Tibial nerve (tissue), 4 donors: ENCODE measurements at regions not wholly inside any gene's neighbourhood (a gene's known extent, or its start where the extent isn't known, plus 50 kb on each side); places are given as distances from the start of the nearest gene placed in this dataset.

Experiments
- CTCF ChIP-seq, 5 experiments: fragments of 200-600 bp in 3 of 5; fragments of 450-650 bp in 2 of 5; sonication (generic) in 3 of 5; IDR thresholded peaks; one replicate each; pipeline ENCODE4 v1.5.1; 2016 to 2019; ENCODE audit warnings: antibody characterized with exemption in 5 of 5, mild to moderate bottlenecking in 3 of 5, moderate library complexity in 2 of 5
- EP300 ChIP-seq, 2 donors: sonication (generic); formaldehyde crosslinking; IDR thresholded peaks; one replicate each; pipeline ENCODE4 v1.6.1; 2017; ENCODE audit warnings: antibody characterized with exemption in 2 of 2, mild to moderate bottlenecking in 1 of 2
- POLR2A ChIP-seq, 2 donors: fragments of 450-650 bp; IDR thresholded peaks; one replicate each; pipeline ENCODE4 v1.6.1; 2017; ENCODE audit warnings: antibody characterized with exemption in 2 of 2, mild to moderate bottlenecking in 2 of 2, moderate library complexity in 2 of 2

GRCh38 chrX:1928805-1929204 is 313.9 kb downstream of the ASMT start:
- TF ChIP-seq CTCF (IDR thresholded peaks at IDR 0.05), result no peak
- TF ChIP-seq POLR2A (IDR thresholded peaks at IDR 0.05), result no peak
- no peak for TF ChIP-seq EP300 (IDR thresholded peaks at IDR 0.05)
